ENCODE measurements at regions not wholly inside any gene's neighbourhood (a gene's known extent, or its start where the extent isn't known, plus 50 kb on each side); places are given as distances from the start of the nearest gene placed in this dataset.

DNA sequence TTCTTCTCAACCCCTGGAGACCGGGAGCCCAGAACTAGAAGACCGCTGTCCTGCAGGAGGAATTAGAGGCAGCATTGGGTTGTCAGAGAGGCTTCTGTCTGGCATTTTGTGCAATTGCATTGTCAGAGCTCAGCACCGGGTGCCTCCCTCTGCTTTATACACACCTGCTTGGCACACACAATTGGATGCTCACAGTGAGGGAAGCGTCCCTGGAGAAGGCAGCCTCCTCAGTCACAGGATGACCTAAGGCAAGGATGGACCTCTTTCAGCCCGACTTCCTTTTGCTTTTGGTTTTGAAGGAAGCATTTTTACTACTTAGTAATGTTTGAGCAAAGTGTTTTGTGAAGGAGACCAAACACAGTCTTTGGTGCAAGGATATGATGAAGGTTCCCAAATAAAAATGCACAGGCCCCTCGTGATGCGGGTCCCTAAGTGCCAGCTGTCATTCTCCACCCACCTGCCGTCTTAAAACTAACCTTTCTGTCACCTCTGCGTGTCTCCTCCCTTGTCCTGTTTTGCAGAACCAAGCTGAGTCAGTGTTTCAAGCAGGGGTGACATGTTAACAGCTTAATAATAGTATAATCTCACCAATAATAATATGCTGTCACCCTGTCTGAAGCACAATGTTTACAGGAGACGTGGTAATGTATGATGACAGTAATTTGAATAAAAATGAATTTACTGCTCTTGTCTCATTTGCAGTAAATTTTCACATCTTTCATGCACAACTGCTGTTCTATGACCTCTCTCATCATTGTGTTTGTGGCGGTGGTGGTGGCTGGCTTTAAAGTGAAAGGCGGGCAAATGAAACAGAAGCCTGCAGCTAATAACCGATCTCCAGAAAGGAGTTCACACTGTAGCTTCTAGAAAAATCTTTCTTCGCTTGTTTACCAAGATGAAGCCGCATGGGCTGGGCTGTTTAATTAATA lies 430.2 kb upstream of the MKI67 start:
- no peak overlapping the region for H3K27ac ChIP-seq
- no peak for DNase-seq
- no peaks in the 10 kb centered on the region for H3K27me3 ChIP-seq
- no peak for TF ChIP-seq POLR2A (IDR thresholded peaks at IDR 0.05)
- TF ChIP-seq EP300 (IDR thresholded peaks at IDR 0.05), result no peak
- TF ChIP-seq, protein P1, sequence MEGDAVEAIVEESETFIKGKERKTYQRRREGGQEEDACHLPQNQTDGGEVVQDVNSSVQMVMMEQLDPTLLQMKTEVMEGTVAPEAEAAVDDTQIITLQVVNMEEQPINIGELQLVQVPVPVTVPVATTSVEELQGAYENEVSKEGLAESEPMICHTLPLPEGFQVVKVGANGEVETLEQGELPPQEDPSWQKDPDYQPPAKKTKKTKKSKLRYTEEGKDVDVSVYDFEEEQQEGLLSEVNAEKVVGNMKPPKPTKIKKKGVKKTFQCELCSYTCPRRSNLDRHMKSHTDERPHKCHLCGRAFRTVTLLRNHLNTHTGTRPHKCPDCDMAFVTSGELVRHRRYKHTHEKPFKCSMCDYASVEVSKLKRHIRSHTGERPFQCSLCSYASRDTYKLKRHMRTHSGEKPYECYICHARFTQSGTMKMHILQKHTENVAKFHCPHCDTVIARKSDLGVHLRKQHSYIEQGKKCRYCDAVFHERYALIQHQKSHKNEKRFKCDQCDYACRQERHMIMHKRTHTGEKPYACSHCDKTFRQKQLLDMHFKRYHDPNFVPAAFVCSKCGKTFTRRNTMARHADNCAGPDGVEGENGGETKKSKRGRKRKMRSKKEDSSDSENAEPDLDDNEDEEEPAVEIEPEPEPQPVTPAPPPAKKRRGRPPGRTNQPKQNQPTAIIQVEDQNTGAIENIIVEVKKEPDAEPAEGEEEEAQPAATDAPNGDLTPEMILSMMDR (IDR thresholded peaks at IDR 0.05), result no peak
- H3K9me3 ChIP-seq, result no peaks in the 10 kb centered on the region
- 73 to 82% (median 74%) methylated on average over 15 of the region's 15 CpGs for WGBS, 3 donors
- H3K4me1 ChIP-seq (ENCODE audit: insufficient read depth), result no peaks in the 10 kb centered on the region
- no peak overlapping the region for H3K4me3 ChIP-seq
- H3K36me3 ChIP-seq, result no peaks in the 10 kb centered on the region
- intact Hi-C loops (cut with DNase I), result no loop called here

- Histone ChIP-seq H3K27ac (no peak overlapping the region), H3K4me1 (ENCODE audit: insufficient read depth) (no peaks in the 10 kb centered on the region), H3K9me3 (no peaks in the 10 kb centered on the region), H3K36me3 (no peaks in the 10 kb centered on the region), H3K27me3 (no peaks in the 10 kb centered on the region), H3K4me3 (no peak overlapping the region)
- no peak for DNase-seq
- 76 to 84% (median 78%) methylated on average over 12 of the region's 12 CpGs for WGBS, 3 donors
- TF ChIP-seq, protein P1 (IDR thresholded peaks at IDR 0.05), result no peak
- TF ChIP-seq POLR2A (IDR thresholded peaks at IDR 0.05) (no peak), EP300 (IDR thresholded peaks at IDR 0.05) (no peak)
- intact Hi-C loops (cut with DNase I), result no loop called here
Measured at GRCh38 chr10:128557149-128557710, 431.0 kb upstream of the MKI67 start.

DNA sequence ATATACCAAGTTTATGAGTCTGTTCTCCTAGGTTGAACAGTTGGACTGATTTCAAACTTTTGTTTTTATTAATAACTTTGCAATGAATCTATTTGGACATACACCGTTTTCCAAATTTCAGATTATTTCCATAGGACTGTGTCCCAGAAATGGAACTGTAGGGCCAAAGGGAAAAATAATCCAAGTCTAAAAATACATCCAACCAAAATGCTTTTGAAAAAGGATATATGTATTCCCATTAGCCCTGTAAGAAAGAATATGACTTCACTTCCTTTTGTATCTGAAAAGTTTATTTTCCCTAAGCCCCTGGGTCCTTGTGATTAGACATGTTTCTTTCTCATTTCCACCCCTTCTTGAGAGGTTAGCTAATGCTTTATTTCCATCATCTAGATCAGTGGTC lies 434.2 kb upstream of the MKI67 start:
- Histone ChIP-seq H3K4me3 (no peak overlapping the region), H3K9me3 (no peaks in the 10 kb centered on the region), H3K36me3 (no peaks in the 10 kb centered on the region), H3K4me1 (ENCODE audit: insufficient read depth) (no peaks in the 10 kb centered on the region), H3K27me3 (no peaks in the 10 kb centered on the region), H3K27ac (no peak overlapping the region)
- 25 to 37% (median 35%) methylated on average over 1 of the region's 1 CpG for WGBS, 3 donors
- intact Hi-C loops (cut with DNase I), result no loop called here
- TF ChIP-seq, protein P1 (IDR thresholded peaks at IDR 0.05), result no peak
- TF ChIP-seq POLR2A (IDR thresholded peaks at IDR 0.05), result no peak
- no peak for TF ChIP-seq EP300 (IDR thresholded peaks at IDR 0.05)
- no peak for DNase-seq

DNA sequence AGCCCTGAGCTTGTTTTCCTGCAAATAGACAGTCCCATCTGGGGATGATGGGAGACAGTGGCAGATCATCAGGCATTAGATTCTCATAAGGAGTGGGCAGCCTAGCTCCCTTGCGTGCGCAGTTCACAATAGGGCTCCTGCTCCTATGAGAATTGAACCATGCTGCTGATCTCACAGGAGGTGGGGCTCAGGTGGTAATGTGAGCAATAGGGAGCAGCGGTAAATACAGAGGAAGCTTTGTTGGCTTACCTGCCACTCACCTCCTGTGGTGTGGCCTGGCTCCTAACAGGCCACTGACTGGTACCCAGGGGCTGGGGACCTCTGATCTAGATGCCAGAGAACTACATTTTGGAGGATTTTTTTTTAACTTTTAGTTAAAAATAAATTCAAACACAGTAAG lies 434.8 kb upstream of the MKI67 start:
- no peaks in the 10 kb centered on the region for H3K4me1 ChIP-seq (ENCODE audit: insufficient read depth)
- H3K36me3 ChIP-seq, result no peaks in the 10 kb centered on the region
- H3K4me3 ChIP-seq, result no peak overlapping the region
- H3K9me3 ChIP-seq, result no peaks in the 10 kb centered on the region
- TF ChIP-seq, protein P1 (IDR thresholded peaks at IDR 0.05), result no peak
- TF ChIP-seq EP300 (IDR thresholded peaks at IDR 0.05) (no peak), POLR2A (IDR thresholded peaks at IDR 0.05) (no peak)
- no peak overlapping the region for H3K27ac ChIP-seq
- WGBS, 3 donors, result 96 to 99% (median 97%) methylated on average over 3 of the region's 3 CpGs
- no peaks in the 10 kb centered on the region for H3K27me3 ChIP-seq
- intact Hi-C loops (cut with DNase I), result loop anchor here in 1 of 4 donors (1.0 kb wide), 1 partner anchor 48 kb away; no protein-coding TSS in a partner anchor
- no peak for DNase-seq

Data from ovary (tissue), 7 donors.